ENCODE measurements at regions not wholly inside any gene's neighbourhood (a gene's known extent, or its start where the extent isn't known, plus 50 kb on each side); places are given as distances from the start of the nearest gene placed in this dataset.
"Not testable (repeated sequence)": the region's sequence is repeated elsewhere in the genome, so short reads cannot be mapped to it uniquely, and the experiment has no call there.

DNA sequence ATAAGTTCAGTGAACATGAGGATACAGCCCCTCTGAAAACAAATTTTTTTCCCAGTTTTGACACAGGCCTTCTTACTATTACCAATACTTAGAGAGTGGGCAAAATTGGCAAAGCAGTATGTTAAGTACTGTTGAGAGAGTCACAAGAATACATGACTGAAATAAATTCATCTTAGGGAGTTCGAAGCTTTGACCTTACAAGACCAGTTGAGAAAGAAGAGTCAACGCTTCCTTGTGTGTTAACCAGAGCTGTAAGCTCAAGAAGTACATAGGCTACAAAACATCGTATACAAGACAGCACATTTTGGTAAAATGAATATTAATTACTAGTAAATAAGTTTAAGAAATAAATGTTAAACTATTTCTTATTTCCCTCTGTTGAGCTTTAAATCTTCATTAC is 164.4 kb upstream of the RORA start:
- DNase-seq: no peak

DNA sequence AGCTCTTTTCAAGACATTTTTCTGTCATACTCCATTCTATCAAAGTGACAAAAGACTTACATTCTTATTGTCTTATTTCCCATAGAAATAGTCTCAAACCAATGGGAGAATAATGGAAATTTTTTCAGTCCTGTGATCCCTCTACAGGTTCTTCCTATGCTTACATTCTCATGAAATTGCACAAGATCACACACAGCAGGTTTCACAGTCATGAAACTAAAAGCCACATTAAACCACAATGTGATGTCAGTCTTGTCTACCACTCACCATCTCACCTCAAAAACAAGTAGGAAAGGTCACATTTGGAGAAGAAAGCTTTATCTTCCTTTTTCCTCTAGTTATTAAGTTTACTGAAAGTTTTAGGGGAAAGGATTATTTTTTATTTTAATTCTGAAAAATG is 161.0 kb upstream of the RORA start:
- DNase-seq: no peak

DNA sequence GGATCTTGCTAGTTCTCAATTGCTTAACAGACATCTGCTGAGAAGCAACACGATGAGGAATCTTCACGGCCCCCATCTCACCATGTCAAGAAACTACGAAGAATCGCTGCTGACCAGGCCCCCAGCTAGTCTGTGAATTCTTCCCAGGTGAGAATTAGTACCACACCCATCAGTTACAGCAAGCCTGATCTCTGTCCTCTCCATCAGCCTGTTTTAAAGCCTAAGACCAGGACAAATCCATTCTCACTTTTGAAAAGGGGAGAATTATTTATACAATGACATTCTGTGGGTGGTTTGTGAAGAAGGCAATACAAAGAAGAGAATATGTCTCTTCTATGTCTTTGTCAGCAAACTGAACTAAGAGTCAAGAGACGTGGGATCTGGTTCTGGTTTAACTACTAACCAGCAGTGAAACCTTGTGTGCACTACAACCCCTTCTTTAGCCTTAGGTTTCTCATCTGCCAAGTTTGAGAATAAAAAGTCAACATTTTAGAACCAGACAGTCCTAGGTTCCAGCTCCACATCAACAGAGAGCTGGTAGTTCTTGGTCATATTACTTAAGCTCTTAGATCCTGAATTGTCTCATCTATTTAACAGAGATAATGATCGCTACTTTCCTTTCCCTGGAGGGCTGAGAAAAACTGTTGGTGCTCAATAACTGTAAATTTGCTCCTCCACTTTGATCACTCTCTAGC is 160.4 kb upstream of the RORA start:
- no peak for DNase-seq

DNA sequence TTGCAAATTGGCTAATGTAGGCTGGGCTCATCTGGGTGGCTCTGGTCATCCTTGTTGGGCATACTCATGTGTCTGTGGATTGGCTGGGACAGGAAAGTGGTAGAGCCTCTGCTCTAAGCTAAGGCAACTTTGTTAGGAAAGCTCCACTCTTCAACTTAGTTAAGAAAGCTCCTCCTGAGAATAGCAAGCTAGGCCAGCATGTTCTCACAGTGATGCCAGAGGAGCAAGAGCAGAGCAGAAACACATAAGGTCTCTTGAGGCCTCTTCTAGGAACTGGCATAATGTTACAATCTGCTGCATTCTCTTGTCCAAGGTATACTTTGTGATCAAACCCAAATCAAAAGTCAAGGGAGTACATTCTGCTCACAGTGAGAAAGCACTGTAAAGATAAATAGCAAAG is 158.6 kb upstream of the RORA start:
- DNase-seq: no peak

DNA sequence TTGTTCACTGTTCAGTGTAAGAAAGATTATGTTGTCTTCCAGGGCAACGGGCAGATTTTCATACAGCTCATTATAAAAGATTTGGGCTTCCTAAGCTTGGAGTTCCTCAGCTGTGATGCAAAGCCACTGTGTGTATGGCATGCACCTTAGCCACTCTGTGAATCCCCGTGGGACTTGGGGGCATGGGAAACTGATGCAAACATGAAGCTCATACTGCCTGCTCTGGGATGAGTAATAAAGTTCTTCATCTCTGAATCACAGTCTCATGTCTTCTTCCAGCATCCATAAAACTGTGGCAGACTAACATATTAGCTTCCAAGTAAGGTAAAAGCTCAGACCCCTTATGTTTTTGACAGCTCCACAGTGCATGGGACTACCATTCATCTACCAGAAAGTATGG is 154.3 kb upstream of the RORA start:
- peak; percentile 25 for DNase-seq

DNA sequence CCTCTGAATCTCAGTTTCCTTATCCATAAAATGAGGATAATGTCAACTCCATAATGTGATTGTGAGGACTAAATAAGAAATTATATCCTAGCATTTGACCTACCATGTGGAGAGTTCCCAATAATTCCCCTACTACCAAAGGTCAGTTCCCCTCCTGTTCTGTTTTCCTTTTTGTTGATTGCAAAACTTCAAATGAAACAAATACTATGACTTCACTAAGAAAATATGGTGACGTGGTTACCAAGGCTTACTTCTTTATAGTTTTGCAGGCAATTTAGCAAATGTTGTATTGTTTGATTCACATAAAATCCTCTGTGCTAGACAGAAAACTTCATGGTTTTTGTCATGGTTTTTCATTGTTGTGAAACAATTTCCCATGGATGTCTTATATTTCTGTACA is 153.8 kb upstream of the RORA start:
- no peak for DNase-seq

DNA sequence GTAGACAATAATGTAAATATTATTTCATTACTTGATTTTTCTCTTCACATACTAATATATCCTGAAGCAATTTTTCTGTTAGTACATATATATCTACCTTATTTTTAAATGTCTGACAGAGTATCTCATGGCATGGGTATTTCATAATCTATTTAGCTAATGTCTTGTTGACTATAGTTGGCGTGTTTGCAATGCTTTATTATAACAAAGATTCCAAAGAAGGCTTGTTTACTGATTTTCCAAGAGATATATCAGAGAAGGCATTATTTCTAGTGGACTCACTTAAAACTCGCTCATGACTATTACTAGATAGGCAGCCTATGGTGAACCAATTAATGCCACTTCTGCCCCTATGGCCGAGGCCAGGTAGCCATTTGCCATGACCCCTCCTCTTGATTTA is 152.4 kb upstream of the RORA start:
- DNase-seq: no peak

DNA sequence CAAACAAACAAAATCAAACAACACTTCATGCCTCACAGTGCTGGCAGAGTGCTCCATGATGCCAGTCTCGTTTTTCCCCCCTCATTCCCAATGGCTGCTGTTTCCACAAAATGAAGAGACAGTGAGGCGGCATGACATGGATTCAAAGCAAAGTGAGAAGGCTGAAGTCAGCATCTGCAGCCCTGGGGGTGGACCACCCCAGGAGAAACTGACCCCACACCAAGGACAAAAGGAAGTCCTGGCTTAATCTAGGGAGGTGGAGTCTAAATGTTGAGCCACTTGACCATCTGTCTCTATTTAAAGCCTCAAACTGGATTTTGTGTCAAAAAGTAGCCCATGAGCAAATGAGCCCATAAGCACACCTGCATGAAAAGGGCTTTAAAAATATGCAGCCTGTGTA is 151.2 kb upstream of the RORA start:
- DNase-seq: peak; percentile 78

DNA sequence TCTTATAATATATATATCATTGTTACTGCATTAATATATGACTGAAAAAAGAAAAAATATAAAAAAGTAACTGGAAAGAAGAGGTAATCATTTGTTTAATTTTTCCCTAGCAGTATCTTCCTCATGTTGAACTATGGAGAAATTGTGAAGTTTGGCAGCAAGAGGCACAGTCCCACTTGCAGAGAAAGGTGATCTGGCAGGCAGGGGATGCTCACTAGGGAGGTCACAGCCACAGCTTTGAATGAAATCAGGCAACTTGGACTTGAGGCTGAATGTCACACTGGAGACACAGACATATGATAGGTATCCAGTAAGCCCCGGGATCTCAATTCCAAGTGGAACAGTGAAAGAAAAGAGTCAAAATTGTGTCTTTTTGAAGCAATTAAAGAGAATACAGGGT is 149.9 kb upstream of the RORA start:
- DNase-seq: no peak

DNA sequence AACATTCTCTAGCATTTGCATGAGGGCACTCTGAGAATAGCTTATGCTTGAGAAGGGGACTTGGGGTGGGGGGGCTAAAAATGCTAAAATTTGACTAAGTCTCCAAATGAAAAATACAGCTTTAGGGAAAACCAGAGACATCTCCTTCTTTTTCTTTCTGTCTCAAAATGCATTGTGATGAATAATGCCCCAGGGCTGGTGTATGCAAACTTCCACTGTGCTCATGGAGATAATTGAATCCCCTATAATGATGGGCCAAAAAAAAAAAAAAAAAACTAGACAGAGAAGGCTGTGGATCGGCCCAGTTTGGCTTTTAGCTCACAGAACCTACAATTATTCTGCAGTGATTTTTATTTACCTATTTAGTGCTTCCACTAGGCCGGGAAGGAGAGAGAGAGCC is 147.9 kb upstream of the RORA start:
- no peak for DNase-seq

DNA sequence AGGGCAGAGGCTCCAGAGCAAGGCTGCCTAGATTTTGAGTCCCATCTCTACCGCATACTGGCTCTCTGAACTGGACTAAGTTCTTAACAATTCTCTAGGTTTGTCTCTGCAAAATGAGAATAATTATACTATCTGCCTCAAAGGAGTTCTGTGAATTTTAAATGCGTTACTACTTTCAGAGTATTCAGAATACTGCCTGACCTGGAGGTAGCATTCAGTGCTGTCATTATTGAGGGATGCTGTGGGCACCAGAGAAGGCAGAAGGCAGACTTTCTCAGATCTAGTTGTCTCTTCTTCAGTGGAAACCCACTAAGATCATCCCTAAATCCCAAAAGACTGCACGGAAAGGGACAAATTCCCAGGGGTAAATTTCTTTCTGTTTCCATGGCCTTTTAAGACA is 147.4 kb upstream of the RORA start:
- DNase-seq: no peak

DNA sequence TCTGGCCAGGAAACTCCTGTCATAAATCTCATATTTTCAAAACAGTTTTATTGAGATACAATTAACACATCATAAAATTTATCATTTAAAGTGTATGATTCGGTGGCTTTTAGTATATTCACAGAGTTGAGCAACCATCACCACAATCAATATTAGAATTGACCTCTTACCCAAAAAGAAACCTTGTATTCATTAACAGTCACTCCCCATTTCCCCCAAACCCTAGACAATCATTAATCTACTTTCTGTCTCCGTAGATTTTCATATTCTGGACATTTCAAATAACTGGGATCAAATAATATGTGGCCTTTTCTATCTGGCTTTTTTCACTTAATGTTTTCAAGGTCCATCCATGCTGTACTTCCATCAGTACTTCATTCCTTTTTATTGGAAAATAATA is 145.7 kb upstream of the RORA start:
- DNase-seq: no peak

DNA sequence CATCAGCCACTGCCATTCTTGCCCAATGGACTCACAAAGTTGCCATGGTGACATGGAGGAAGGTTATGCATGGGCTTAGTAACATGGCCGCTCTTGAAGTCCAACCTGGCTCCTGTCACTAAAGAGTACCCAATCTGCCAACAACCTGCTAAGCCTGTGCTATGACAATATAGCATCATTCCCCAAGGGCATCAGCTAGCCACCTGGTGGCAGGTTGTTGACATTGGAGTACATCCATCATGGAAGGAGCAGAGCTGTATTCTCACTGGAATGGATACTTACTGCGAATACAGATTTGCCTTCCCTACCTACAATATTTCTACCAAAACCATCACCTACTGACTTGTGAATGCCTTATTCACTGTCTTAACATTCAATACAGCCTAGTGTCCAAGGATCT is 138.9 kb upstream of the RORA start:
- peak; percentile 55 for DNase-seq

DNA sequence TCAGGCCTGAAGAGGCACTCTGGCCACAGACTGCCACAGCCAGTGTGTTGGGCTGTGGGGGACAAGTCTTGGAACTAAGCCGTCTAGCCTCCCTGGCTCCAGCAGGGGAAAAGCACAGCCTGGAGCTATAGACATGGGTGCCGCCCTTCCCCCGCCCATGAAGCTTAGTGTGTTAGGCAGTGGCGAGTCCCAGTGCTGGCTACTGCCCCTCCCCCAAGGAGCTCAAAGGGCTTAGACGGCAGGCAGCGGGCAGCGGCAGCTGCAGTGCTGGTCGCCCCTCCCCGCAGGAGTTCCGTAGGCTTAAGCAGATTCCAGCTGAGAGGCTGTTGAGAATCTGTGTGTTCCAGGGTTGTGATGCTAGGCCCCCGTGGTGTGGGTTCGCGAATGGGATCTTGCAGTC is 135.8 kb upstream of the RORA start:
- peak; percentile 99 for DNase-seq

DNA sequence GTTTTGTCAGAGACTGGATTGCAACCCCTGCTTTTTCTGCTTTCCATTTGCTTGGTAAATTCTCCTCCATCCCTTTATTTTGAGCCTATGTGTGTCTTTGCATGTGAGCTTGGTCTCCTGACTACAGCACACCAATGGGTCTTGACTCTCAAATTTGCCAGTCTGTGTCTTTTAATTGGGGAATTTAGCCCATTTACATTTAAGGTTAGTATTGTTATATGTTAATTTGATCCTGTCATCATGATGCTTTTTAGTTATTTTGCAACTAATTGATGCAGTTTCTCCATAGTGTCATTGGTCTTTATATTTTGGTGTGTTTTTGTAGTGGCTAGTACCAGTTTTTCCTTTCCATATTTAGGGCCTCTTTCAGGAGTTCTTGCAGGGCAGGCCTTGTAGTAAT is 133.8 kb upstream of the RORA start:
- not testable (repeated sequence) for DNase-seq

DNA sequence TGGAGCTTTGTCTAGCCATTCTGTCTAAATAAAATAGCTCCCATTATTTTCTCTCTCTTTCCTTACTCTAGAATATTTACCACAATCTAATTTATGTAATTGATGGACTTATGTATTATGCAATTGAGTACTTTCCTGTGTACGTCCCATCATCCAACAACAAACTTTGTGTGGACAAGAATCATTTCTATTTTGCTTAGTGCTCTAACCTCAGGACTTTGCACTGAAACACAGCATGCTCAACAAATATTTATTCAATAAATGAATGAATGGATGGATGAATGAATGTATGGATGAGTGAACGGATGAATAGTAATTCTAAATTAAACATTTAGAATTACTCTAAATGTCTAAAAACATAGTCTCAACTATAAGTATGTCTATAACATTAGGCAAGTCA is 115.2 kb upstream of the RORA start:
- DNase-seq: no peak

DNA sequence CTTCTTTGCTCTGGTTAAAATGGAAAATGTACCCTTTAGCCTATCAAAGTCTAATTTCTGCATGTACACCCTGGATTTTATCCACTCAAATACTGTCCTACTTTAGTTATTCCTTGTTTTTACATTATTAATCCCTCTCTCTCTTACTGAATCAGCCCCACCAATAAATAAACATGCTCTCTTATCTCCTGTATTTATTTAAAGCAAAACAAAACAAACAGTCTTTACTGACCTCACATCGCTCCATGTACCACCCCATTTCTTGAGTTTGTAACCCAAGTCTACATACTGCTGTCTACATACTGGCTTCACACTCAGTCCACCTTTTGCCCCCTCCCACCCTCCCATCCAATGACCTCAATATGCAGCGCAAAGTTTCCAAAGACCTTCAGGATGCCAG is 113.3 kb upstream of the RORA start:
- DNase-seq: no peak

DNA sequence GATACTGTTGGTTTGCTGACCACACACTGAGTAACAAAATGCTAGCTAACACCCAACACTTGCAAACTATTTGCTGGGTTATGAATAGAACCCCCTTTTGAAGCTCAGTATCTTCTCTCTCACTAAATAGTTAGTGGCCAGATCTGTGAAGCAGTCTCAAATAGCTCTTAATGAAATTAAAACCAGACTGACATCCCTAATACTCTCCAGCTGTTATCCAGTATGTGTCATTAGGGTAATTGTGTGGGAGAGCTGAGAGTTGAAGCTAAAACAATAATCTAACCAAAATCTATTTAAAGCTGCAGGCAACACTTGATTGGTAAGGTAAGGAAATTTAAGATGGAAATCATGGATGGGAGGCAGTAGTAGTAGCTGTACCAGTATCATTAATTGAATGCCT is 110.4 kb upstream of the RORA start:
- peak; percentile 94 for DNase-seq

DNA sequence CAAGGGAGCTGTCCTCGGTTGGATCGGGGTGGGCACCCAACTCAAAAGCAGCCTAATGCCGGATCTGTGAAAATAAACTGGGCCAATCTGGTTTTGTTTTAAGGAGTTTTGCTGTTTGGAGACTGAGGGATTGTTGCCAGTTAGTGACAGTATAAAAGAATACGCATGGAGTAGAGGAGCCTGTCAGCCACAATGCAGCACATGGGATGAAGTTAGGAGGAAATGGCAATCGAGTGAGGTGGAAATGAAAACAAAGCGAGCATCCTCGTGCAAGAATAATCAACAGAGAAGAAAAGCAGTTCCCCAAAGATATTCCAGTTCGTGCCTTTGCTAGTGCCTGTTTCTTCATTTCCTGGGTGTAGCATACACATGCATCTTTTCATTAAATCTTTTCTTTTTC is 108.4 kb upstream of the RORA start:
- no peak for DNase-seq

DNA sequence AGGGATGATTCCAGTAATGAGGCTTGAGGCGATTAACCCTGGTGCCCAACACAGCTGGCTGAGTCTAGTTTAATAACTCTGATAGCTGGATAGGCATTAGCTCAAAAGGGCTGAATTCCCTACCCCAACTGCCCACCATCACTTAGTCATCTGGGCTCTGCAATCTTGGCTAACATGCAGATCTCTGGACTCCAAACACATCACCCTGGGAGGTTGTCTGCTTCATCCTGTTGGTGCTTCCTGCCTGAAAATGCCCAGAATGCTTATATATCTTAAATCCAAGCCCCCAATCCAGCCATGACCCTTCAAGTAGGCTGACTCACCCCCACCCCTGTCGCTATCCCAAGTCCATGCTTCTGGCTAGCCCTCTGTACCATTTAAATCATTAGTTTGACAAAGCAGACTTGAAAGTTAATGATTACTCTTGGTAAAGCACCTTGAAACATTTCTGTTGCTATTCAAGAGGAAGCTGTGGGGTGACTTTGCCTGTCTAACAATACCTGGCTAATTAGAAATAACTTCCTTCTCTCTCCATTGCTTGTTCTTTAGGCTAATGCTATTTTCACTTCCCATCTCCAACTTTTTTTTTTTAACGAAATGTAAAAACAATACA is 107.0 kb upstream of the RORA start:
- peak; percentile 32 for DNase-seq

DNA sequence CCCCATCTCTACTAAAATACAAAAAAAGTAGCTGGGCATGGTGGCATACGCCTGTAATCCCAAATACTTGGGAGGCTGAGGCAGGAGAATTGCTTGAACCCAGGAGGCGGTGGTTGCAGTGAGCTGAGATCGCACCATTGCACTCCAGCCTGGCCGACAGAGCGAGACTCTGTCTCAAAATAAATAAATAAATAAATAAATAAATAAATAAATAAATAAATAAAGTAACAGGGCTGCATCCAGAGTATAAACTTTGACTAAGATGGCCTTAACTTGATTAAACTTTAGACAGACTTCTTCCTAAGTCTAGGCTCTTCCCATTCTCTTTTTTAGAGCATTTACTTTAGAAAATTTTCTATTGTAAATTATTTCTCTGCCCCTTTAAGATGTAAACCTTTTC is 105.6 kb upstream of the RORA start:
- not testable (repeated sequence) for DNase-seq

DNA sequence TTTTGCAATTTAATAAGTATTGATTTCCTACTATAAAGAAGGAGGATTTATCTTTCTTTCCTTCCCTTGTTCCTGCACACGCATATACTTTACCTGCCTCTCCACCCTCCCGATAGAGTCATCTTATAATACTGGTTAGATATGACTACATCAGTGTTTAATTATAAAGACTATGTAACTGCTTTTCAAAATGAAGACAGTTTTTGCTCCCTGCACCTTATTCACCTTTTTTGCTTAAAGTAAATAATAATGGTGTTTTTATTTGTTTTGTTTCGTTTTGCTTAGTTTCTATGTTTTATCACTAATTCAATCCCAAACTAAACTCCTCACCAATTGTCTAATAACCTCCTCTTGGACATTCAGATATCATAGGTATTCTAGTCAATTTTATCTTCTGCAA is 101.9 kb upstream of the RORA start:
- no peak for DNase-seq

DNA sequence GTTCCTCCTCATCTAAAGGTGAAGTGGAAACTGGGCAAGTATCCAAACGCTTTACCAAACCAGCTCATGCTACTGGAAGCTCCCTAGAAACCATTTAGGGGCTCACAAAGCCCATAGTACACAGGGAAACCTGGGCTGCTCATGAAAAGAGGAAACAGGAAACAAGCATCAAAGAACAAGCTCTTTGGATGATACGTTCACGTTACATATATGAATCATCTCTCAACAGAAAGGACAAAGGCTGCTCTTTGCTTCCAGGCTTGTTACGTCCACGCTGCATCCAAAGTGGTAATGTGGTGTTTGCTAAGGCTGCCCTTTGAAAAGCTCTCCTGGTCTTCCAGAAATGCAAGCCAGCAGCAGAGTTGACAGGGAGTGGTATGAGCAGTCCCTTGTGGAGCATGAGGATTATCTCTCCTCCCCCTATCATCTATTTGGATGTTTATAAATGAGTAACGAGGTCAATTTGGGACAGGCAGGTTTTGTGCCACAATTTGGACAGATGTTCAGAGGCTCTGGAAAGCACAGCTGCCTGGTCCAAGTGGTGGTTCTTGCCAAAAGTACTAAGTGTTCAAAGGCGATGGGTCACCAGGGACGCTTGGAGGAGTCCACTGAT is 98.0 kb upstream of the RORA start:
- no peak for DNase-seq

DNA sequence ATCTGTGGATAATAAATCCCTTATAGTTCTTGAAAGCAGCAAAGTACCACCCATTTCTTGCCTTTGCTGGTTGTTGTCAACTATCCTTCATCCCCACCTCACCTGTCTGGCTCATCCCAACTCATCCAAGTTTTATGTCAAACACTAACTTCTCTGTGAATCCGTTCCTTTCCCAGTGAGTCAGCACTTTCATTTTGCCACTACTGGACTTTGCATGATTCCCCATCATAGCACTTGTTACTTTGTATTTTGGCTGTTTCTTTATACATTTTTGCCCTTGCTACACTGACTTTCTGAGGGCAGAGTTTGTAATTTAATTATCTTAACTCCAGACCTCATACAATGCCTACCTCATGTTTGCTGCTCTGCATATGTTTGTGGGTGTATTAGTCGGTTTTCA is 90.8 kb upstream of the RORA start:
- DNase-seq: no peak
